ENCODE measurements at regions not wholly inside any gene's neighbourhood (a gene's known extent, or its start where the extent isn't known, plus 50 kb on each side); places are given as distances from the start of the nearest gene placed in this dataset.
"Not testable (repeated sequence)": the region's sequence is repeated elsewhere in the genome, so short reads cannot be mapped to it uniquely, and the experiment has no call there.

GRCh38 chr6:14520536-14520935 lies 403.0 kb downstream of the CD83 start:
- Mint-ChIP-seq H3K4me1 (no peaks in the 10 kb centered on the region), H3K27ac (no peak overlapping the region), H3K9me3 (ENCODE audit: low read depth) (no peaks in the 10 kb centered on the region), H3K27me3 (peaks cover 7% of the 10 kb centered on the region), H3K36me3 (no peaks in the 10 kb centered on the region), H3K4me3 (no peak overlapping the region)
- ATAC-seq (no peak), DNase-seq (no peak)
- CTCF ChIA-PET, result no interaction called here

- peaks cover 2% of the 10 kb centered on the region for H3K36me3 Mint-ChIP-seq
- CTCF ChIA-PET, result no interaction called here
- no peak overlapping the region for H3K4me3 Mint-ChIP-seq
These were observed 403.6 kb downstream of the CD83 start for GRCh38 chr6:14521141-14521540.

GRCh38 chr6:14521861-14522260 lies 404.3 kb downstream of the CD83 start:
- H3K36me3 Mint-ChIP-seq; DNase-seq; H3K4me1 Mint-ChIP-seq; ATAC-seq; CTCF ChIA-PET; H3K4me3 Mint-ChIP-seq; H3K9me3 Mint-ChIP-seq (ENCODE audit: low read depth); H3K27me3 Mint-ChIP-seq; H3K27ac Mint-ChIP-seq: not testable (repeated sequence)

More at GRCh38 chr6:14521141-14521540, 403.6 kb downstream of the CD83 start:
- Mint-ChIP-seq H3K27ac (no peak overlapping the region), H3K9me3 (ENCODE audit: low read depth) (no peaks in the 10 kb centered on the region), H3K27me3 (peaks cover 7% of the 10 kb centered on the region), H3K4me1 (no peaks in the 10 kb centered on the region)
- DNase-seq (no peak), ATAC-seq (no peak)

- H3K36me3 Mint-ChIP-seq, result peaks cover 13% of the 10 kb centered on the region
- H3K9me3 Mint-ChIP-seq (ENCODE audit: low read depth), result peaks cover 6% of the 10 kb centered on the region
- ATAC-seq (no peak), DNase-seq (no peak)
- no peaks in the 10 kb centered on the region for H3K27me3 Mint-ChIP-seq
- H3K4me3 Mint-ChIP-seq, result no peak overlapping the region
- CTCF ChIA-PET, result no interaction called here
- peaks cover 3% of the 10 kb centered on the region for H3K4me1 Mint-ChIP-seq
- no peak overlapping the region for H3K27ac Mint-ChIP-seq
These were observed 406.7 kb downstream of the CD83 start for GRCh38 chr6:14524319-14524718.

GRCh38 chr6:14530385-14530784 lies 412.8 kb downstream of the CD83 start:
- ATAC-seq (no peak), DNase-seq (no peak)
- Mint-ChIP-seq H3K4me3 (no peak overlapping the region), H3K4me1 (peaks cover 5% of the 10 kb centered on the region), H3K9me3 (ENCODE audit: low read depth) (peaks cover 6% of the 10 kb centered on the region), H3K36me3 (peaks cover 13% of the 10 kb centered on the region), H3K27me3 (peaks cover 3% of the 10 kb centered on the region), H3K27ac (no peak overlapping the region)
- CTCF ChIA-PET, result interaction anchor here (1.2 kb wide), 1 partner anchor 13 kb away, joined by 3 read pairs; no protein-coding TSS in a partner anchor

GRCh38 chr6:14533446-14533845 lies 415.9 kb downstream of the CD83 start:
- ATAC-seq (no peak), DNase-seq (no peak)
- Mint-ChIP-seq H3K9me3 (ENCODE audit: low read depth) (no peaks in the 10 kb centered on the region), H3K27ac (no peak overlapping the region), H3K27me3 (peaks cover 3% of the 10 kb centered on the region), H3K4me3 (no peak overlapping the region), H3K36me3 (no peaks in the 10 kb centered on the region), H3K4me1 (peaks cover 2% of the 10 kb centered on the region)
- CTCF ChIA-PET, result no interaction called here

GRCh38 chr6:14537030-14537429 lies 419.5 kb downstream of the CD83 start:
- Mint-ChIP-seq H3K27me3 (peaks cover 3% of the 10 kb centered on the region), H3K9me3 (ENCODE audit: low read depth) (no peaks in the 10 kb centered on the region), H3K36me3 (no peaks in the 10 kb centered on the region), H3K4me3 (no peak overlapping the region), H3K27ac (no peak overlapping the region), H3K4me1 (peaks cover 5% of the 10 kb centered on the region)
- ATAC-seq, result no peak
- CTCF ChIA-PET, result no interaction called here
- DNase-seq, result no peak

- Mint-ChIP-seq H3K4me1 (peaks cover 17% of the 10 kb centered on the region), H3K27ac (no peak overlapping the region), H3K36me3 (no peaks in the 10 kb centered on the region), H3K27me3 (no peaks in the 10 kb centered on the region), H3K9me3 (ENCODE audit: low read depth) (no peaks in the 10 kb centered on the region), H3K4me3 (no peak overlapping the region)
- CTCF ChIA-PET, result no interaction called here
- DNase-seq, result no peak
- ATAC-seq, result no peak
These were observed 422.7 kb downstream of the CD83 start for GRCh38 chr6:14540276-14540675.

GRCh38 chr6:14540810-14541540 lies 423.4 kb downstream of the CD83 start:
- ATAC-seq (no peak), DNase-seq (no peak)
- Mint-ChIP-seq H3K9me3 (ENCODE audit: low read depth) (no peaks in the 10 kb centered on the region), H3K4me1 (peaks cover 17% of the 10 kb centered on the region), H3K4me3 (no peak overlapping the region), H3K27ac (no peak overlapping the region), H3K27me3 (no peaks in the 10 kb centered on the region), H3K36me3 (no peaks in the 10 kb centered on the region)
- CTCF ChIA-PET, result no interaction called here

GRCh38 chr6:14542670-14543366 lies 425.2 kb downstream of the CD83 start:
- Mint-ChIP-seq H3K36me3 (no peaks in the 10 kb centered on the region), H3K27me3 (no peaks in the 10 kb centered on the region), H3K9me3 (ENCODE audit: low read depth) (no peaks in the 10 kb centered on the region), H3K4me1 (peaks cover 17% of the 10 kb centered on the region), H3K4me3 (no peak overlapping the region), H3K27ac (no peak overlapping the region)
- peak; percentile 71 for ATAC-seq
- CTCF ChIA-PET, result interaction anchor here (0.8 kb wide), 1 partner anchor 12 kb away, joined by 3 read pairs; no protein-coding TSS in a partner anchor
- peak; percentile 63 for DNase-seq

GRCh38 chr6:14543971-14544585 lies 426.5 kb downstream of the CD83 start:
- CTCF ChIA-PET, result no interaction called here
- DNase-seq (no peak), ATAC-seq (no peak)
- Mint-ChIP-seq H3K27ac (no peak overlapping the region), H3K27me3 (no peaks in the 10 kb centered on the region), H3K36me3 (no peaks in the 10 kb centered on the region), H3K9me3 (ENCODE audit: low read depth) (no peaks in the 10 kb centered on the region), H3K4me3 (no peak overlapping the region), H3K4me1 (peaks cover 17% of the 10 kb centered on the region)

- CTCF ChIA-PET, result interaction anchor here (1.4 kb wide), 1 partner anchor 228 kb away, joined by 3 read pairs; no protein-coding TSS in a partner anchor
- Mint-ChIP-seq H3K4me1 (peaks cover 17% of the 10 kb centered on the region), H3K27me3 (no peaks in the 10 kb centered on the region), H3K27ac (no peak overlapping the region), H3K4me3 (no peak overlapping the region), H3K9me3 (ENCODE audit: low read depth) (no peaks in the 10 kb centered on the region), H3K36me3 (no peaks in the 10 kb centered on the region)
- ATAC-seq (no peak), DNase-seq (no peak)
These were observed 427.1 kb downstream of the CD83 start for GRCh38 chr6:14544666-14545065.

GRCh38 chr6:14545496-14545895 lies 427.9 kb downstream of the CD83 start:
- no peak for ATAC-seq
- Mint-ChIP-seq H3K36me3 (no peaks in the 10 kb centered on the region), H3K4me1 (peaks cover 17% of the 10 kb centered on the region), H3K9me3 (ENCODE audit: low read depth) (no peaks in the 10 kb centered on the region), H3K27ac (no peak overlapping the region), H3K4me3 (no peak overlapping the region), H3K27me3 (no peaks in the 10 kb centered on the region)
- CTCF ChIA-PET, result interaction anchor here (1.4 kb wide), 1 partner anchor 229 kb away, joined by 3 read pairs; no protein-coding TSS in a partner anchor
- no peak for DNase-seq

GRCh38 chr6:14546036-14546435 lies 428.5 kb downstream of the CD83 start:
- H3K27me3 Mint-ChIP-seq, result no peaks in the 10 kb centered on the region
- no peak overlapping the region for H3K4me3 Mint-ChIP-seq
- CTCF ChIA-PET, result interaction anchor here (1.4 kb wide), 1 partner anchor 229 kb away, joined by 3 read pairs; no protein-coding TSS in a partner anchor
- no peak overlapping the region for H3K27ac Mint-ChIP-seq
- DNase-seq (no peak), ATAC-seq (no peak)
- H3K9me3 Mint-ChIP-seq (ENCODE audit: low read depth), result no peaks in the 10 kb centered on the region
- no peaks in the 10 kb centered on the region for H3K36me3 Mint-ChIP-seq
- H3K4me1 Mint-ChIP-seq, result peaks cover 17% of the 10 kb centered on the region
